ENCODE measurements at regions not wholly inside any gene's neighbourhood (a gene's known extent, or its start where the extent isn't known, plus 50 kb on each side); places are given as distances from the start of the nearest gene placed in this dataset.

DNA sequence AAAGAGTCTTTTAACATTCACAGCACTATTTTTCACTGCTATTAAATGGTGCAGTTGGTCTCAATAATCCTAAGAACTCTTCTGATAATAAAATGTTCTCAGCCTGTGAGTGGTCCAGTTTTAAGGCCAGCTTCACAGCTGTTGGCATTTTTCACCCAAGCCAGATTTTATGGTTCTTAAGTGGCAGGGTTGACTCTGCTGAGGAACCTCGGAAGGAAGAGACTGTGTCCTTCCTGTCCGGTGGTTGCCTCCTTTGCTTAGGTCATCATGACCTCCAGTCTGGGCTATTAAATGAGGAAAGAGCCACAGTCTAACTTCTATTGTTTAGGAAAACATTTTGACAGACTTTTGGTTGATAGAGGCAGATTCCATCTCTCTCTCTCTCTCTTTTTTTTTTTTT, 112.5 kb upstream of the SERBP1 start:
- no peaks in the 10 kb centered on the region for H3K79me1 ChIP-seq (ENCODE audit: insufficient read depth, low read depth, low read length, poor library complexity, severe bottlenecking)
- H3K9ac ChIP-seq (ENCODE audit: extremely low read depth, insufficient read length, low read length), result no peak overlapping the region
- H3K4me1 ChIP-seq (ENCODE audit: insufficient read depth, low read length), result no peaks in the 10 kb centered on the region
- H3K27ac Mint-ChIP-seq, result no peak overlapping the region
- H3K4me2 ChIP-seq (ENCODE audit: insufficient read depth, insufficient read length, low read length), result no peak overlapping the region
- H3K4ac ChIP-seq (ENCODE audit: low read depth, low read length), result no peak overlapping the region
- H2BK5ac ChIP-seq (ENCODE audit: insufficient read length, low read length), result no peak overlapping the region
- no peak overlapping the region for H4K91ac ChIP-seq (ENCODE audit: insufficient read length, low read depth, low read length)
- peaks cover 0 to 6% of the 10 kb centered on the region in 2 experiments; a peak in 1 of 4 replicates for H3K4me1 Mint-ChIP-seq
- H2BK15ac ChIP-seq (ENCODE audit: low read depth, low read length), result no peak overlapping the region
- peaks cover 22% of the 10 kb centered on the region for H3K27me3 Mint-ChIP-seq (ENCODE audit: low read depth)
- H3K56ac ChIP-seq (ENCODE audit: insufficient read length, low read depth, low read length), result no peak overlapping the region
- H3K14ac ChIP-seq (ENCODE audit: insufficient read depth, low read length), result no peak overlapping the region
- no peaks in the 10 kb centered on the region for H3K27me3 ChIP-seq (ENCODE audit: insufficient read depth, low read length)
- TF ChIP-seq, protein P1, sequence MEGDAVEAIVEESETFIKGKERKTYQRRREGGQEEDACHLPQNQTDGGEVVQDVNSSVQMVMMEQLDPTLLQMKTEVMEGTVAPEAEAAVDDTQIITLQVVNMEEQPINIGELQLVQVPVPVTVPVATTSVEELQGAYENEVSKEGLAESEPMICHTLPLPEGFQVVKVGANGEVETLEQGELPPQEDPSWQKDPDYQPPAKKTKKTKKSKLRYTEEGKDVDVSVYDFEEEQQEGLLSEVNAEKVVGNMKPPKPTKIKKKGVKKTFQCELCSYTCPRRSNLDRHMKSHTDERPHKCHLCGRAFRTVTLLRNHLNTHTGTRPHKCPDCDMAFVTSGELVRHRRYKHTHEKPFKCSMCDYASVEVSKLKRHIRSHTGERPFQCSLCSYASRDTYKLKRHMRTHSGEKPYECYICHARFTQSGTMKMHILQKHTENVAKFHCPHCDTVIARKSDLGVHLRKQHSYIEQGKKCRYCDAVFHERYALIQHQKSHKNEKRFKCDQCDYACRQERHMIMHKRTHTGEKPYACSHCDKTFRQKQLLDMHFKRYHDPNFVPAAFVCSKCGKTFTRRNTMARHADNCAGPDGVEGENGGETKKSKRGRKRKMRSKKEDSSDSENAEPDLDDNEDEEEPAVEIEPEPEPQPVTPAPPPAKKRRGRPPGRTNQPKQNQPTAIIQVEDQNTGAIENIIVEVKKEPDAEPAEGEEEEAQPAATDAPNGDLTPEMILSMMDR (conservative IDR thresholded peaks at IDR 0.05), result no peak
- no peaks in the 10 kb centered on the region for H3K23me2 ChIP-seq (ENCODE audit: insufficient read length, low read depth, low read length, poor library complexity, severe bottlenecking)
- no peak overlapping the region for H3K4me3 Mint-ChIP-seq
- no peaks in the 10 kb centered on the region for H3K9me3 Mint-ChIP-seq
- H3T11ph ChIP-seq (ENCODE audit: low read length), result no peak overlapping the region
- H3K9me3 ChIP-seq (ENCODE audit: control insufficient read depth, low read depth, low read length), result no peaks in the 10 kb centered on the region
- no peak overlapping the region for H3K18ac ChIP-seq (ENCODE audit: insufficient read length, low read depth, low read length)
- no peak overlapping the region for H4K8ac ChIP-seq (replicated peaks; ENCODE audit: insufficient read length, low read depth, low read length)
- H2AFZ ChIP-seq (ENCODE audit: low read length), result no peak overlapping the region
- H2BK12ac ChIP-seq (ENCODE audit: insufficient read length, low read depth, low read length), result no peak overlapping the region
- H2AK5ac ChIP-seq (ENCODE audit: insufficient read length, low read length), result no peak overlapping the region
- WGBS (ENCODE audit: extremely low coverage, insufficient read length, low lambda C conversion rate), result no CpG with 5 or more reads among the region's 2 CpGs
- no peak overlapping the region for H2BK120ac ChIP-seq (ENCODE audit: low read depth, low read length, poor library complexity, severe bottlenecking)
- H3K23ac ChIP-seq (ENCODE audit: insufficient read length, low read depth, low read length), result no peak overlapping the region
- no peak overlapping the region for H2BK20ac ChIP-seq (ENCODE audit: low read depth, low read length, poor library complexity, severe bottlenecking)
- DNase-seq, result no peak
- no peak overlapping the region for H3K27ac ChIP-seq (ENCODE audit: insufficient read length, low read depth, low read length)
- H4K5ac ChIP-seq (ENCODE audit: insufficient read length, low read depth, low read length), result no peak overlapping the region
- no peaks in the 10 kb centered on the region for H3K79me2 ChIP-seq (ENCODE audit: insufficient read depth, low read length)
- H3K36me3 Mint-ChIP-seq (ENCODE audit: insufficient read depth in 1 of 3, low read depth in 3 of 3), result no peaks in the 10 kb centered on the region
- no peaks in the 10 kb centered on the region for H4K20me1 ChIP-seq (ENCODE audit: control insufficient read depth, insufficient read depth, insufficient read length)

Data from H9 (cell line).